GM12874 (cell line): ENCODE measurements at regions not wholly inside any gene's neighbourhood (a gene's known extent, or its start where the extent isn't known, plus 50 kb on each side); places are given as distances from the start of the nearest gene placed in this dataset.

Source experiments
- TF ChIP-seq, protein P1 (sequence below): IDR thresholded peaks from 2 replicates; pipeline ENCODE4 v1.5.1; 2011; ENCODE audit warnings: low read depth, mild to moderate bottlenecking, control low read depth, low read length, moderate library complexity; ENCODE audit not compliant: insufficient read depth

DNA sequence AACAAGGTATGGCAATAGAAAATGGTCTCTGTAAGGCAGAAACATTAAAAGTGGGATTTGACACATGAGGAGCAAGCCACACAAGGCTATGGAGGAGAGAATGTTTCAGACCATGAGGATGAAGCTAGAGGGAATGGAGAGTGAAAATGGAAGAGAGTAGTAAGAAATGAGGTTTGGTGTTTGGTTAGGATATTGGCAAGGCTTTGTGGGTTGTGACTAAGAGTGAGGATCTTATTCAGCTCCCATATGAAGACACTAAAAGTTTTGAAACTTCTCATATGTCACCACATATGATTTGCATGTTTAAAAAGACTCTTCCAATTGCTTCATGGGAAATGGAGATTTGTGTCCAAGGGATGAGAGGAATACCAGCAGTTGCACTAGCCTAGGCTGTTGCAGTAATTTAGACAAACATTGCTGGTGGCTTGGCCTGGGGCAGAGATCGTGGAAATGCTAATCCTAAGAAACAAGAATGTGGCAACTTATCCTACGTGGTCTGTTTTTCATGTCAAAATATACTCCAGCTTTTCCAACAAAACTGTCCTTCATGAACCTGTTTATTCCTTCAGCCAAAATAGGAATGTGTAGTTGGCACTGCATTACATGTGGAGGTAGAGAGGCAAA, 749.0 kb downstream of the PDCD6IP start:
- TF ChIP-seq, protein P1, sequence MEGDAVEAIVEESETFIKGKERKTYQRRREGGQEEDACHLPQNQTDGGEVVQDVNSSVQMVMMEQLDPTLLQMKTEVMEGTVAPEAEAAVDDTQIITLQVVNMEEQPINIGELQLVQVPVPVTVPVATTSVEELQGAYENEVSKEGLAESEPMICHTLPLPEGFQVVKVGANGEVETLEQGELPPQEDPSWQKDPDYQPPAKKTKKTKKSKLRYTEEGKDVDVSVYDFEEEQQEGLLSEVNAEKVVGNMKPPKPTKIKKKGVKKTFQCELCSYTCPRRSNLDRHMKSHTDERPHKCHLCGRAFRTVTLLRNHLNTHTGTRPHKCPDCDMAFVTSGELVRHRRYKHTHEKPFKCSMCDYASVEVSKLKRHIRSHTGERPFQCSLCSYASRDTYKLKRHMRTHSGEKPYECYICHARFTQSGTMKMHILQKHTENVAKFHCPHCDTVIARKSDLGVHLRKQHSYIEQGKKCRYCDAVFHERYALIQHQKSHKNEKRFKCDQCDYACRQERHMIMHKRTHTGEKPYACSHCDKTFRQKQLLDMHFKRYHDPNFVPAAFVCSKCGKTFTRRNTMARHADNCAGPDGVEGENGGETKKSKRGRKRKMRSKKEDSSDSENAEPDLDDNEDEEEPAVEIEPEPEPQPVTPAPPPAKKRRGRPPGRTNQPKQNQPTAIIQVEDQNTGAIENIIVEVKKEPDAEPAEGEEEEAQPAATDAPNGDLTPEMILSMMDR: no peak

DNA sequence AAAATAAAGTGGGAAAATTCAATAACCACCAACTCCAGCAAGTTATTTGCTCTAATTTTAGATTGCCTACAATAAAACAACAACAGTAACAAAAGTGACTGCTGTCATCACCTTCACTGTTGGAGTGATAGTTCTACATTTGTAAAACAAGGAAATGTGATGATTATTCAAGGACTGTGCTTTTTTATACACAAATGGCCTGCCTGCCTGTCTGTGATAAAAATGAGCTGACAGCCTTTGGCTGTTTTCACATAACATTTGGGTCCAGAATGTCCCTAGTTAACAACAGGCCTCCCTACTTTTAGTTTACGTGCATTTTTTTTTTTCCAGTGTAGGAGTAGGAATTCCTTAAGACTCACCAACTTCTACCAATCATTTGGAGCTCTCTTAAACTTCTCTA, 768.8 kb downstream of the PDCD6IP start:
- TF ChIP-seq, protein P1: no peak

DNA sequence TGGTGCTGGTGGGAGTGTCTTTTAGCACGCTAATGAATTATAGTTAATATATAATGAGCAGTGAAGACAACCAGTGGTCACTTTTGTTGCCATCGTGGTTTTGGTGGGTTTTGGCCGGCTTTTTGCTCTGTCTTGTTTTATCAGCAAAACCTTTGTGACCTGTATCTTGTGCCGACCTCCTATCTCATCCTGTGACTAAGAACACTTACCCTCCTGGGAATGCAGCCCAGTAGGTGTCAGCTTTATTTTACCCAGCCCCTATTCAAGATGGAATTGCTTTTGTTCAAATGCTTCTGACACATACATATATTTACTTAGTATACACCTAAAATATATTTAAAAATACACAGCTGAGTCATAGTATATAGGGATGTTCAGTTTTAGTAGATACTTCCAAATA, 770.3 kb downstream of the PDCD6IP start:
- TF ChIP-seq, protein P1: no peak

DNA sequence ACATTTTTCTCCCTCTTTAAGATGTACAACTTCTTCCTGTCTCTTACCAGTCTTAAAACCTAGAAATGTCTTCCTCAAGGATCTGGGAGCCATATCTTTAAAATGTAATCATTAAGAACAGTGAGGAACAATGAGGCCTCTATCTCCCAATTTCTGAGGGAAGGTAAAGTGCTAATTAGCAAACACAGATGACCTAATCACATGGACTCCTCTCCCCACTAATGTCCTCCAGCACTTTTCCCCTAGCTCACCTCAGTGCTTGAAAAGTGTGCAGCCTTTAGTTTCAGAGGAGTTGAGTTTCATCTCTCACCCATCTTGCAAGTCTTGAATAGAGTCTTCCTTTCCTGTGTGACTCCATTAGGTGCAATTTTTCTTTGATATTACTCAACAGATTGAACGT, 771.0 kb downstream of the PDCD6IP start:
- TF ChIP-seq, protein P1: no peak

DNA sequence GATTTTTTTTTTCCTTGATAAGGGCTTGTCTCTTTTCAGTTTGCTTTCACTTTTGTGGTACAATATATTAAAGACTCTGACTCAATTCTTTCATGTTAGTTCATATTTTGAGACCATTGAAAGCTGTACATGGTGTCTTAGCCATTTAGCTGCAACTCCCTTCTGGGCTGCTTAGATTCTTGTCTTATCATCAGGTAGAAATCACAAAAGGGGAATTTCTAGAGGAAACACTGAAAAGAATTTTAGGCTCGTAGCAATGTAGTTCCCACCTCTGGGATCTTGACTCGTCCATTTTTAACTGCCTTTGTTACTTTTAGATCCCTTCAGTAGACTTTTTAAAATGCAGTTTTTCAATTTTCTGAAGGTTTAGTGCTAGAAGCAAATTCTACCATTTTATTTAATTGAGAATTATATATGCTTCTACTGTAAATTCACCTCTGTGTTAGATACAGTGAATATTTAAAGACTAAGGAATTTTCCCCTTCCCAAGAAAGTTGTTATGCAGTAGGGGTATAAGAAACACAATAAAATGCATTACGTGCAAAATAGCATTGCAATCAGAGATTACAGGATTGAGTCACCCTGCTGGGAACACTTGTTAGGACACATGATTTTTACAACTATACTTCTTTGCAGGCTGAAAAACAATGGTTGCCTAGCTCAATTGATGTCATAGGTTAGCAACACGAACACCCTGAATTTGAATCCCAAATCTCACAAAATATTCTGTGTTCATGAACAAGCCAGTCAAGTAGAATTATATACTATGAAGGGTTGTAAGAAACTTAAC, 772.7 kb downstream of the PDCD6IP start:
- TF ChIP-seq, protein P1: no peak

DNA sequence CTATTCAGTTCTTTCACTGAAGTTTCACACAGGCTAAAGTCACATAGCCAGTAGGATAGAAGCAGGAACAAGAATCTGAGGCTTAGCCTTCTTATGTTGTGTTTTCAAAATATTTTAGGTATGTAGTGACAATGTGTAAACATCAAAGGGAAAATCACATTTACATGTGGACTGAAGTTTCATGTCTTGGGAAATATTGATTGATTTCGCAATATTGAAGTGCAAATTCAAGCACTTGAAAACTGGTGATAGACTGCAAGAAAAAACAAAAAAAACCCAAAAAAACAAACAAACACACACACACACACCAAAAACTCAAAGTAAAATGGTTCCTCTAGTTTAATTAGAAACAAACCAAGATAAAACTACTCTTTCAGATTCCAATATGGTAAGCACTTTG, 773.3 kb downstream of the PDCD6IP start:
- TF ChIP-seq, protein P1: no peak

DNA sequence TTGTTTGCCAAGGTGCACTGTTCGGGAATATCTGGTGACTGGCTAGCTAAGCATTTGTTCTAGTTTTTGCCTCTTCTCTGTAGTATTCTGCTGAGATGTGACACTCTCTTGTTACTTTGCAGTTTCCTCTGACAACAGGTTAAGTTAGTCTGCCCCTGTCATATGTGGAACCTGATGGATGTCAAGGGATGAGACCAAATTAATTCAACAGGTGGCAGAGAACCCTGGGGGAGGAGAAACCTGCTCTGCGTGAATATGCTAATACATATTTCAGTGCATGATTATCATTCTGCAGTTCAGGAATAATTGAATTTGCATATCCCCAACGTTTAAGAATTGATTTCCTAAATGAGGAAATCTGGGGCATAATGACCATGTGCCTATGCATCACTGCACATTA, 777.3 kb downstream of the PDCD6IP start:
- TF ChIP-seq, protein P1: no peak
